Stimulated activated CD4-positive, alpha-beta T cell treated with anti-CD3 and anti-CD28 coated beads, Interleukin-1b, Interleukin-23, amount 100 ng/mL, for 48 hours (primary cell): ENCODE measurements at regions not wholly inside any gene's neighbourhood (a gene's known extent, or its start where the extent isn't known, plus 50 kb on each side); places are given as distances from the start of the nearest gene placed in this dataset.
"Not testable (repeated sequence)": the region's sequence is repeated elsewhere in the genome, so short reads cannot be mapped to it uniquely, and the experiment has no call there.

Experiments used
- DNase-seq: peaks from one replicate; pipeline ENCODE4 v3.0.0-alpha.2; 2020

- DNase-seq, result not testable (repeated sequence)
Observed at GRCh38 chr6:16039892-16040627, 88.8 kb upstream of the MYLIP start.

- no peak for DNase-seq
Observed at GRCh38 chr6:16038938-16039337, 89.9 kb upstream of the MYLIP start.

GRCh38 chr6:16035488-16036080, 93.3 kb upstream of the MYLIP start:
- no peak for DNase-seq

- DNase-seq, result no peak
Observed at GRCh38 chr6:16033214-16033613, 95.7 kb upstream of the MYLIP start.

GRCh38 chr6:16031278-16031981, 97.5 kb upstream of the MYLIP start:
- no peak for DNase-seq

GRCh38 chr6:16028966-16029365, 99.9 kb upstream of the MYLIP start:
- no peak for DNase-seq

- no peak for DNase-seq
Observed at GRCh38 chr6:16020259-16020658, 108.6 kb upstream of the MYLIP start.

GRCh38 chr6:16019462-16019861, 109.4 kb upstream of the MYLIP start:
- DNase-seq, result no peak

GRCh38 chr6:16018626-16019025, 110.3 kb upstream of the MYLIP start:
- no peak for DNase-seq

GRCh38 chr6:16014325-16014724, 114.6 kb upstream of the MYLIP start:
- DNase-seq, result not testable (repeated sequence)

GRCh38 chr6:16007146-16007545, 121.7 kb upstream of the MYLIP start:
- no peak for DNase-seq

GRCh38 chr6:16006681-16007080, 122.2 kb upstream of the MYLIP start:
- no peak for DNase-seq

GRCh38 chr6:16004934-16005679, 123.8 kb upstream of the MYLIP start:
- no peak for DNase-seq

- no peak for DNase-seq
Observed at GRCh38 chr6:16003197-16003491, 125.7 kb upstream of the MYLIP start.

- DNase-seq, result no peak
Observed at GRCh38 chr6:16002332-16003196, 126.3 kb upstream of the MYLIP start.

- no peak for DNase-seq
Observed at GRCh38 chr6:16001158-16001557, 127.7 kb upstream of the MYLIP start.

- DNase-seq, result no peak
Observed at GRCh38 chr6:15999201-15999600, 129.7 kb upstream of the MYLIP start.

GRCh38 chr6:15997586-15998388, 131.1 kb upstream of the MYLIP start:
- no peak for DNase-seq

GRCh38 chr6:15996030-15996429, 132.9 kb upstream of the MYLIP start:
- DNase-seq, result no peak

- DNase-seq, result no peak
Observed at GRCh38 chr6:15995493-15995892, 133.4 kb upstream of the MYLIP start.

GRCh38 chr6:15994814-15995459, 133.9 kb upstream of the MYLIP start:
- no peak for DNase-seq
